ENCODE measurements at regions not wholly inside any gene's neighbourhood (a gene's known extent, or its start where the extent isn't known, plus 50 kb on each side); places are given as distances from the start of the nearest gene placed in this dataset.

DNA sequence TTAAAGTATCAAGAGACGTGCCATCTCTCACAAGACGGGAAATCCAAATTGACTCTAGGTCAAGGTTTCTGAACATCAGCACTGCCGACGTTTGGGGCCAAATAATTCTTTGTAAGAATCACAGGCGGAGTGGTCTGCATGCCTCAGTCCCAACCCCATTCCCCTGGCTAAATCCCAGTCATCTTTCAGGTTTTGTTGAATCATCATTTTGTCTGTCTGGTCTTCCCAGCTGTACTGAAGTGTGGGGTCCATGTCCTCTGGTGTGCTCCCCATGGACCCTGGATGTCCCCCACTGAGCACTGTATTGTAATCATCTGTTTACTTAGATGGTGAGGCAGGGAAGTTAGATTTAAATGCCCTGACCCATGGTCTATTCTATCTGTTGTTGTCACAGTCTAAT, 103.6 kb upstream of the GALNT18 start:
- 38% methylated on average over 5 of the region's 5 CpGs for WGBS (ENCODE audit: missing lambda C conversion rate)
- ChIA-PET CTCF (no interaction called here), POLR2A (no interaction called here)
- no peak for TF ChIP-seq ZFP36 (IDR thresholded peaks at IDR 0.05; ENCODE audit: borderline replicate concordance, partially characterized antibody)
- peak; percentile 72 for TF ChIP-seq MAFK (IDR thresholded peaks at IDR 0.05; ENCODE audit: partially characterized antibody)
- no peak for TF ChIP-seq NR3C1 (IDR thresholded peaks at IDR 0.05)
- Histone ChIP-seq H3K27ac (no peak overlapping the region), H3K9me3 (peaks cover 5% of the 10 kb centered on the region; the same call in 1 of the 3 replicates), H3K4me2 (no peak overlapping the region), H3K4me3 (no peak overlapping the region), H3K4me1 (no peaks in the 10 kb centered on the region)
- DNase-seq (ENCODE audit: low read depth in 1 of 2, low spot score in 1 of 2) (no peak), ATAC-seq (no peak), FAIRE-seq (no peak)

GRCh38 chr11:11724994-11725393, 103.2 kb upstream of the GALNT18 start:
- ATAC-seq (no peak), DNase-seq (ENCODE audit: low read depth in 1 of 2, low spot score in 1 of 2) (no peak), FAIRE-seq (no peak)
- TF ChIP-seq TFCP2L1 (CRISPR knock-in tag; IDR thresholded peaks at IDR 0.05) (no peak), CHD4 (IDR thresholded peaks at IDR 0.05; ENCODE audit: borderline replicate concordance) (no peak), ZFP36 (IDR thresholded peaks at IDR 0.05; ENCODE audit: borderline replicate concordance, partially characterized antibody) (no peak), RARB (CRISPR knock-in tag; IDR thresholded peaks at IDR 0.05) (no peak), ZSCAN20 (CRISPR knock-in tag; IDR thresholded peaks at IDR 0.05) (no peak), HEYL (CRISPR knock-in tag; IDR thresholded peaks at IDR 0.05) (no peak)
- TF ChIP-seq, protein P1, sequence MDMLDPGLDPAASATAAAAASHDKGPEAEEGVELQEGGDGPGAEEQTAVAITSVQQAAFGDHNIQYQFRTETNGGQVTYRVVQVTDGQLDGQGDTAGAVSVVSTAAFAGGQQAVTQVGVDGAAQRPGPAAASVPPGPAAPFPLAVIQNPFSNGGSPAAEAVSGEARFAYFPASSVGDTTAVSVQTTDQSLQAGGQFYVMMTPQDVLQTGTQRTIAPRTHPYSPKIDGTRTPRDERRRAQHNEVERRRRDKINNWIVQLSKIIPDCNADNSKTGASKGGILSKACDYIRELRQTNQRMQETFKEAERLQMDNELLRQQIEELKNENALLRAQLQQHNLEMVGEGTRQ (IDR thresholded peaks at IDR 0.05) = no peak
- ChIA-PET CTCF (no interaction called here), POLR2A (no interaction called here)
- Histone ChIP-seq H3K4me1 (no peaks in the 10 kb centered on the region), H3K9me3 (peaks cover 5% of the 10 kb centered on the region; the same call in 1 of the 3 replicates), H3K4me3 (no peak overlapping the region), H3K4me2 (no peak overlapping the region), H3K27ac (no peak overlapping the region)
- WGBS (ENCODE audit: missing lambda C conversion rate) = 8% methylated on average over 2 of the region's 2 CpGs

- ATAC-seq (no peak), DNase-seq (ENCODE audit: low read depth in 1 of 2, low spot score in 1 of 2) (no peak), FAIRE-seq (no peak)
- Histone ChIP-seq H3K27ac (no peak overlapping the region), H3K9me3 (peaks cover 8% of the 10 kb centered on the region; the same call in 2 of the 3 replicates), H3K4me3 (no peak overlapping the region), H3K4me1 (no peaks in the 10 kb centered on the region), H3K4me2 (no peak overlapping the region)
- ChIA-PET POLR2A (interaction anchor here (0.7 kb wide), 1 partner anchor 865 kb away, joined by 3 read pairs; no protein-coding TSS in a partner anchor), CTCF (interaction anchor here (1.2 kb wide), 1 partner anchor 64 kb away, joined by 4 read pairs; no protein-coding TSS in a partner anchor)
- 39% methylated on average over 3 of the region's 3 CpGs for WGBS (ENCODE audit: missing lambda C conversion rate)
- TF ChIP-seq TFCP2L1 (CRISPR knock-in tag; IDR thresholded peaks at IDR 0.05) = no peak
- TF ChIP-seq POLR2A (IDR thresholded peaks at IDR 0.05; ENCODE audit: low read length) = no peak
- TF ChIP-seq ZSCAN20 (CRISPR knock-in tag; IDR thresholded peaks at IDR 0.05) = no peak
- TF ChIP-seq, protein P1 (IDR thresholded peaks at IDR 0.05) = no peak
- TF ChIP-seq KDM5A (IDR thresholded peaks at IDR 0.05) = no peak
- no peak for TF ChIP-seq SREBF2 (IDR thresholded peaks at IDR 0.05)
- no peak for TF ChIP-seq HEYL (CRISPR knock-in tag; IDR thresholded peaks at IDR 0.05)
- no peak for TF ChIP-seq CHD2 (IDR thresholded peaks at IDR 0.05; ENCODE audit: low read length, partially characterized antibody)
- TF ChIP-seq BCL3 (IDR thresholded peaks at IDR 0.05) = no peak
- no peak for TF ChIP-seq BHLHE40 (IDR thresholded peaks at IDR 0.05; ENCODE audit: low read depth, low read length)
- TF ChIP-seq KDM1A (IDR thresholded peaks at IDR 0.05; ENCODE audit: low read depth) = no peak
- TF ChIP-seq CHD4 (IDR thresholded peaks at IDR 0.05; ENCODE audit: borderline replicate concordance) = no peak
These were observed 101.1 kb upstream of the GALNT18 start for GRCh38 chr11:11722861-11723260.

GRCh38 chr11:11722246-11722645, 100.4 kb upstream of the GALNT18 start:
- TF ChIP-seq CBX8 (IDR thresholded peaks at IDR 0.05) = no peak
- TF ChIP-seq FOXS1 (CRISPR knock-in tag; IDR thresholded peaks at IDR 0.05) = no peak
- TF ChIP-seq CBX2 (IDR thresholded peaks at IDR 0.05; ENCODE audit: borderline replicate concordance, low read depth) = no peak
- TF ChIP-seq HOXA7 (CRISPR knock-in tag; IDR thresholded peaks at IDR 0.05) = no peak
- TF ChIP-seq TFCP2L1 (CRISPR knock-in tag; IDR thresholded peaks at IDR 0.05) = no peak
- TF ChIP-seq EHMT2 (IDR thresholded peaks at IDR 0.05; ENCODE audit: low read depth) = no peak
- no peak for TF ChIP-seq RNF2 (IDR thresholded peaks at IDR 0.05; ENCODE audit: borderline replicate concordance, low read depth)
- TF ChIP-seq GATA3 (IDR thresholded peaks at IDR 0.05; ENCODE audit: borderline replicate concordance) = no peak
- no peak for TF ChIP-seq REST (IDR thresholded peaks at IDR 0.05)
- no peak for TF ChIP-seq MAZ (IDR thresholded peaks at IDR 0.05; ENCODE audit: borderline replicate concordance, low read depth, low read length)
- TF ChIP-seq ZC3H11A (IDR thresholded peaks at IDR 0.05) = no peak
- FAIRE-seq = no peak
- H3K4me2 ChIP-seq = no peak overlapping the region
- H3K27ac ChIP-seq = no peak overlapping the region
- H3K9me3 ChIP-seq = peaks cover 13% of the 10 kb centered on the region; the same call in 2 of the 3 replicates
- no peak for ATAC-seq
- CTCF ChIA-PET = interaction anchor here (1.2 kb wide), 1 partner anchor 65 kb away, joined by 4 read pairs; no protein-coding TSS in a partner anchor
- POLR2A ChIA-PET = no interaction called here
- no peak for DNase-seq (ENCODE audit: low read depth in 1 of 2, low spot score in 1 of 2)
- WGBS (ENCODE audit: missing lambda C conversion rate) = 56% methylated on average over 3 of the region's 3 CpGs
- no peak overlapping the region for H3K4me3 ChIP-seq
- H3K4me1 ChIP-seq = no peaks in the 10 kb centered on the region

Measured in A549 (cell line).